K562 (cell line): ENCODE measurements at regions not wholly inside any gene's neighbourhood (a gene's known extent, or its start where the extent isn't known, plus 50 kb on each side); places are given as distances from the start of the nearest gene placed in this dataset.

Experiments
- ATAC-seq: fragments of 200-7000 bp; cut with Tn5 transposase; 3 replicates; pipeline ENCODE4 v1.9.1; 2020; ENCODE audit warnings: moderate library complexity
- BruUV-seq: library from RNA; stranded (reverse); fragments of 400-500 nt; replicated peaks from 2 replicates; lab custom pipeline; 2021; lab: Mats Ljungman, UMichigan
- CTCF ChIA-PET: fragments of 300-600 bp; formaldehyde crosslinking; extraction: SDS; loops from one replicate; lab custom pipeline; 2021; ENCODE audit warnings: low intra/inter-chr PET ratio; lab: Yijun Ruan, JAX
- POLR2A ChIA-PET: fragments of 300-600, 350-650 bp; sonication (Branson Sonifier 250); formaldehyde crosslinking; extraction: SDS; loops from one replicate; lab custom pipeline; 2021; ENCODE audit warnings: antibody characterized with exemption, inconsistent platforms; lab: Yijun Ruan, JAX
- DNase-seq, 4 experiments: peaks; one replicate each; pipeline versions ENCODE4 v3.0.0 to v3.0.0-alpha.2; 2011 to 2018; ENCODE audit warnings: low spot score in 3 of 4, mixed read lengths in 3 of 4; ENCODE audit errors: extremely low read depth in 1 of 4
- FAIRE-seq: peaks from 2 replicates; lab custom pipeline; 2011; peaks lifted over from hg19 to GRCh38; lab: Jason Lieb, UNC
- H2AFZ ChIP-seq: 2 replicates; pipeline ENCODE4 v1.6.0; 2011; ENCODE audit warnings: low read depth, low read length, control low read depth, inconsistent platforms
- H3K27ac ChIP-seq: fragments of 200-600 bp; 3 replicates; pipeline ENCODE4 v1.8.0; 2011; ENCODE audit warnings: low read depth, mild to moderate bottlenecking, control low read depth, inconsistent platforms, low read length, moderate library complexity, mixed read lengths; ENCODE audit errors: extremely low read depth
- H3K27me3 ChIP-seq, 2 experiments: fragments of 300-600 bp in 1 of 2; 2 replicates in 1 of 2; 3 replicates in 1 of 2; pipeline versions ENCODE4 v1.6.0 to v1.8.0; 2011; ENCODE audit warnings: inconsistent platforms in 2 of 2, low read length in 2 of 2, mild to moderate bottlenecking in 1 of 2, mixed read lengths in 1 of 2, moderate library complexity in 1 of 2; ENCODE audit not compliant: control insufficient read depth in 2 of 2, insufficient read depth in 2 of 2
- H3K36me3 ChIP-seq: fragments of 300-600 bp; 3 replicates; pipeline ENCODE4 v1.8.0; 2011; ENCODE audit warnings: mild to moderate bottlenecking, low read length, inconsistent platforms; ENCODE audit not compliant: control insufficient read depth, insufficient read depth
- H3K4me1 ChIP-seq, 2 experiments: fragments of 200-600 bp in 1 of 2; replicated peaks in 1 of 2; 2 replicates in 1 of 2; 3 replicates in 1 of 2; pipeline versions ENCODE4 v1.5.1 to v1.8.0; 2011; ENCODE audit warnings: inconsistent platforms in 2 of 2, low read length in 2 of 2, mild to moderate bottlenecking in 1 of 2, mixed read lengths in 1 of 2, moderate library complexity in 1 of 2; ENCODE audit not compliant: control insufficient read depth in 2 of 2, insufficient read depth in 2 of 2
- H3K4me2 ChIP-seq: 2 replicates; pipeline ENCODE4 v1.6.1; 2011; ENCODE audit warnings: low read length, control low read depth, inconsistent platforms, mixed read lengths; ENCODE audit not compliant: insufficient read depth
- H3K4me3 ChIP-seq: fragments of 200-600 bp; sonication (generic), shearing (Covaris generic); 2 replicates; pipeline ENCODE4 v1.5.1; 2016; ENCODE audit warnings: control low read depth, inconsistent platforms
- H3K79me2 ChIP-seq: fragments of 200-600 bp; 3 replicates; pipeline ENCODE4 v1.8.0; 2011; ENCODE audit warnings: low read length, inconsistent platforms; ENCODE audit not compliant: control insufficient read depth, insufficient read depth
- H3K9ac ChIP-seq, 2 experiments: 2 replicates each; pipeline versions ENCODE4 v1.6.0 to v1.6.1; 2011; ENCODE audit warnings: low read depth in 2 of 2, low read length in 2 of 2, control low read depth in 1 of 2, inconsistent platforms in 1 of 2, mild to moderate bottlenecking in 1 of 2, mixed read lengths in 1 of 2; ENCODE audit not compliant: insufficient read depth in 1 of 2
- H3K9me1 ChIP-seq: one replicate; pipeline ENCODE4 v1.6.0; 2011; ENCODE audit warnings: inconsistent platforms, mild to moderate bottlenecking, low read length, moderate library complexity; ENCODE audit not compliant: control insufficient read depth, insufficient read depth
- H3K9me3 ChIP-seq: replicated peaks from 2 replicates; pipeline ENCODE4 v1.5.1; 2011; ENCODE audit warnings: low read depth, low read length, inconsistent platforms; ENCODE audit not compliant: control insufficient read depth, insufficient read depth
- H4K20me1 ChIP-seq: replicated peaks from 2 replicates; pipeline ENCODE4 v1.6.1; 2011; ENCODE audit warnings: low read length, inconsistent platforms, mixed read lengths; ENCODE audit not compliant: control insufficient read depth, insufficient read depth
- CEBPB ChIP-seq: fragments of 450-650 bp; IDR thresholded peaks from 2 replicates; pipeline ENCODE4 v1.6.1; 2016; ENCODE audit warnings: missing genetic modification characterization, missing compliant biosample characterization
- GABPB1 ChIP-seq: sonication (generic); formaldehyde crosslinking; IDR thresholded peaks from 2 replicates; pipeline ENCODE4 v1.8.0; 2022; ENCODE audit warnings: mild to moderate bottlenecking, missing genetic modification reagents
- KAT7 ChIP-seq: sonication (generic); formaldehyde crosslinking; IDR thresholded peaks from 2 replicates; pipeline ENCODE4 v1.8.0; 2022; ENCODE audit warnings: missing genetic modification reagents, mild to moderate bottlenecking, borderline replicate concordance
- MBD2 ChIP-seq: sonication (generic); IDR thresholded peaks from 2 replicates; pipeline ENCODE4 v1.6.1; 2016; ENCODE audit warnings: low read depth, borderline replicate concordance
- MCM7 ChIP-seq, 2 experiments: fragments of 450-650 bp; IDR thresholded peaks; 2 replicates each; pipeline ENCODE4 v1.6.1; 2016 to 2018
- PML ChIP-seq: IDR thresholded peaks from 2 replicates; pipeline ENCODE4 v1.6.1; 2012; ENCODE audit warnings: low read length, inconsistent platforms
- SMARCA5 ChIP-seq: fragments of 450-650 bp; IDR thresholded peaks from 2 replicates; pipeline ENCODE4 v1.6.1; 2016
- STAT5A ChIP-seq: IDR thresholded peaks from 2 replicates; pipeline ENCODE4 v1.6.1; 2012; ENCODE audit warnings: low read length, inconsistent platforms, borderline replicate concordance
- TGIF2 ChIP-seq: sonication (generic); formaldehyde crosslinking; IDR thresholded peaks from 2 replicates; pipeline ENCODE4 v1.8.1; 2022; ENCODE audit warnings: mild to moderate bottlenecking, missing genetic modification reagents, moderate library complexity
- ZC3H4 ChIP-seq: sonication (generic); formaldehyde crosslinking; IDR thresholded peaks from 2 replicates; pipeline ENCODE4 v1.9.0; 2021; ENCODE audit warnings: missing genetic modification reagents, borderline replicate concordance
- ZNF134 ChIP-seq: fragments of 250-450 bp; sonication (Bioruptor Pico); conservative IDR thresholded peaks from 2 replicates; pipeline ENCODE4 v1.4.0; 2020
- ZNF212 ChIP-seq: fragments of 450-650 bp; formaldehyde crosslinking; IDR thresholded peaks from 2 replicates; pipeline ENCODE4 v1.4.0; 2020; ENCODE audit warnings: mild to moderate bottlenecking
- ZNF239 ChIP-seq: fragments of 250-450 bp; sonication (Bioruptor Pico); IDR thresholded peaks from 2 replicates; pipeline ENCODE4 v1.4.0; 2020; ENCODE audit warnings: mild to moderate bottlenecking
- ZNF584 ChIP-seq: fragments of 200-800 bp; sonication (Bioruptor generic); IDR thresholded peaks from 2 replicates; pipeline ENCODE4 v1.6.1; 2016; ENCODE audit warnings: low read depth, mild to moderate bottlenecking, missing genetic modification characterization, missing compliant biosample characterization
- WGBS: fragments of 100-300 bp; shearing (Covaris generic); methylation state at CpG from one replicate; pipeline ENCODE4 v1.1.6; 2016; ENCODE audit warnings: low coverage, mixed read lengths; ENCODE audit not compliant: insufficient coverage; ENCODE audit errors: missing lambda C conversion rate; 5-methylcytosine and 5-hydroxymethylcytosine counted together
- in situ Hi-C: fragments of 300-500 bp; cut with MboI; formaldehyde crosslinking; loops from 4 replicates; pipeline ENCODE4 v1.15.0; 2018; ENCODE audit warnings: inconsistent platforms, mixed read lengths
- intact Hi-C: fragments of 100-400 bp; cut with micrococcal nuclease; formaldehyde crosslinking; loops from 2 replicates; pipeline ENCODE4 v1.14.2; 2022
- TF ChIP-seq, protein P1 (sequence below): conservative IDR thresholded peaks from 2 replicates; pipeline ENCODE4 v1.6.1; 2011; ENCODE audit warnings: low read depth, mild to moderate bottlenecking, low read length; ENCODE audit not compliant: control insufficient read depth

- BruUV-seq: no TSS peak
- no peak for ATAC-seq
- Histone ChIP-seq H3K79me2 (no peaks in the 10 kb centered on the region), H3K9me3 (no peaks in the 10 kb centered on the region), H3K4me1 (no peaks in the 10 kb centered on the region), H2AFZ (no peak overlapping the region), H3K9me1 (no peaks in the 10 kb centered on the region), H3K36me3 (no peaks in the 10 kb centered on the region), H3K9ac (no peak overlapping the region), H3K4me3 (no peak overlapping the region), H4K20me1 (no peaks in the 10 kb centered on the region), H3K4me2 (no peak overlapping the region), H3K27ac (no peak overlapping the region), H3K27me3 (no peaks in the 10 kb centered on the region)
- FAIRE-seq: no peak
- intact Hi-C loops: no loop called here
- WGBS: 0% methylated on average over 2 of the region's 2 CpGs
- DNase-seq: no peak
- ChIA-PET POLR2A (no interaction called here), CTCF (no interaction called here)
- TF ChIP-seq ZNF212 (CRISPR knock-in tag) (no peak), PML (no peak), ZNF239 (CRISPR knock-in tag) (no peak), GABPB1 (CRISPR knock-in tag) (no peak), STAT5A (no peak)
- TF ChIP-seq, protein P1, sequence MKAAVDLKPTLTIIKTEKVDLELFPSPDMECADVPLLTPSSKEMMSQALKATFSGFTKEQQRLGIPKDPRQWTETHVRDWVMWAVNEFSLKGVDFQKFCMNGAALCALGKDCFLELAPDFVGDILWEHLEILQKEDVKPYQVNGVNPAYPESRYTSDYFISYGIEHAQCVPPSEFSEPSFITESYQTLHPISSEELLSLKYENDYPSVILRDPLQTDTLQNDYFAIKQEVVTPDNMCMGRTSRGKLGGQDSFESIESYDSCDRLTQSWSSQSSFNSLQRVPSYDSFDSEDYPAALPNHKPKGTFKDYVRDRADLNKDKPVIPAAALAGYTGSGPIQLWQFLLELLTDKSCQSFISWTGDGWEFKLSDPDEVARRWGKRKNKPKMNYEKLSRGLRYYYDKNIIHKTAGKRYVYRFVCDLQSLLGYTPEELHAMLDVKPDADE: no peak
- in situ Hi-C loops: no loop called here
Measured at GRCh38 chr2:5352286-5352685, 339.9 kb upstream of the SOX11 start.

DNA sequence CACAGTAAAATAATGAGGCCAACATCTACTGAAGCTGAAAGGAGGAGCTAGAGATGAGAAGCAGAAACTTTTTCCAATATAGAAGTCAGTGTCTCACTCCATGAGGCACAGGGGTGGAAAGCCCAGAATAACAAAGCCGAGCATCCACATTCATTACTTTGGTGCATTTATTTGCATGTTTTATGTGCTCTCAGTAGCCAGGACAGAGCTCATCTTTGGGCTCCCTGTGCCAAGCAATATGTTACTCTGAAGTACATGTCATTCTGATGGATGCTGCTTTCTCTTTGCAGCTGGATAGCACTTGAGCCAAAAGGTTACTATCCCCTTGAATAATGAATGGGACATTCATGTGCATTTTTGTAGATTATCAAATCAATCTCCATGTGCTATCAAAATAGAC, 338.6 kb upstream of the SOX11 start:
- CTCF ChIA-PET: no interaction called here
- intact Hi-C loops: no loop called here

More for the DNA sequence above, 338.6 kb upstream of the SOX11 start:
- WGBS: 0% methylated on average over 1 of the region's 1 CpG
- in situ Hi-C loops: no loop called here
- Histone ChIP-seq H3K27ac (no peak overlapping the region), H3K4me2 (no peak overlapping the region), H3K9ac (no peak overlapping the region), H3K9me1 (no peaks in the 10 kb centered on the region), H3K4me1 (no peaks in the 10 kb centered on the region), H3K4me3 (no peak overlapping the region), H3K9me3 (no peaks in the 10 kb centered on the region), H3K27me3 (no peaks in the 10 kb centered on the region), H3K36me3 (no peaks in the 10 kb centered on the region), H4K20me1 (no peaks in the 10 kb centered on the region), H3K79me2 (no peaks in the 10 kb centered on the region), H2AFZ (no peak overlapping the region)
- no peak for TF ChIP-seq KAT7 (CRISPR knock-in tag)
- TF ChIP-seq MBD2: no peak
- no peak for TF ChIP-seq MCM7 (IDR thresholded peaks at IDR 0.05)
- TF ChIP-seq ZNF584 (CRISPR knock-in tag): no peak
- TF ChIP-seq CEBPB (tag): no peak
- no peak for TF ChIP-seq ZC3H4 (CRISPR knock-in tag)
- no peak for TF ChIP-seq ZNF134 (CRISPR knock-in tag)
- no peak for TF ChIP-seq TGIF2 (CRISPR knock-in tag)
- no peak for TF ChIP-seq SMARCA5
- FAIRE-seq (no peak), ATAC-seq (no peak), DNase-seq (no peak)
- POLR2A ChIA-PET: no interaction called here
- BruUV-seq: no TSS peak
